IPS-NIHi11 (cell line): ENCODE measurements at regions not wholly inside any gene's neighbourhood (a gene's known extent, or its start where the extent isn't known, plus 50 kb on each side); places are given as distances from the start of the nearest gene placed in this dataset.

ENCODE experiments used
- DNase-seq: peaks from one replicate; pipeline ENCODE4 v3.0.0; 2012; ENCODE audit warnings: mixed read lengths, low spot score

DNA sequence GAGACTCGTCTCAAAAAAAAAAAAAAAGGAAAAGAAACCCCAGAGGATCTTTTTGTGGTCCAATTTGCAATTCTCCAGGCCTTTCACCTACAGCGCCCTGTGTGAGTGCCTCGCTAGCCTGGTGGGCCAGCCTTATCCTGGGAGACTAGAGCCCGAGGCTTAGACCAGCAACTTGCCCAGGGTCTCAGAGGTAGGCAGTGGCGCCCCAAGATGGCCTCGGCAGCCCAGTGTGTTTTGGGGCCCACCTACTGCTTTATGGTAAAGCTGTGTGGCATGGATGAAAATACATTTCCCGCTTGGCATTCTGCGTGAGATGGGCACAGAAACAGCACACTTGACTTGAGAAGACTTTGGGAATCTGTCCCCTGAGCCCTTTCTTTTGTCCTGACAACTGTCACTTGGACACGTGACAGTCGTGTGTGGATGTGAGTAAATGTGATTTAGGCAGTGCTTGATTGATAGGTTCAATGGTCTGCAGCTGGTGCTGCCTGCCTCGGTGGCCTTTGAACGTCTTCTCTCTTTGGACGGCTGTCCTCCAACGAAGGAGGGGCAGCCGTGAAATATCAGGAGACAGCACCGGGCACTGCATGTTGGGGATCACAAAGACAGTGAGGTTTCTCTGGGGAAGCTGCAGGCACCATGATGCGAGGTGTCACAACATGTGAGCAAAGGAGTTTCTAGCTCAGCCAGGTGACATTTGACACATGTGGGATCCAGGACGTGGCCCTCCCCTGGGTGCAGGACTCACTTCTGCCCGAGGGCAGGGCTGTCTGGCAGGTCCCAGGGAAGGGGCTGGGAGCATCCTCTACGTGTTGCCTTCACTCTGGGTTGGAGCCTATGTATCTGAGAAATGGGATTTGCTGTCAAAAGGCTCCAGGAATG, 209.5 kb upstream of the TWIST2 start:
- DNase-seq, result no peak

DNA sequence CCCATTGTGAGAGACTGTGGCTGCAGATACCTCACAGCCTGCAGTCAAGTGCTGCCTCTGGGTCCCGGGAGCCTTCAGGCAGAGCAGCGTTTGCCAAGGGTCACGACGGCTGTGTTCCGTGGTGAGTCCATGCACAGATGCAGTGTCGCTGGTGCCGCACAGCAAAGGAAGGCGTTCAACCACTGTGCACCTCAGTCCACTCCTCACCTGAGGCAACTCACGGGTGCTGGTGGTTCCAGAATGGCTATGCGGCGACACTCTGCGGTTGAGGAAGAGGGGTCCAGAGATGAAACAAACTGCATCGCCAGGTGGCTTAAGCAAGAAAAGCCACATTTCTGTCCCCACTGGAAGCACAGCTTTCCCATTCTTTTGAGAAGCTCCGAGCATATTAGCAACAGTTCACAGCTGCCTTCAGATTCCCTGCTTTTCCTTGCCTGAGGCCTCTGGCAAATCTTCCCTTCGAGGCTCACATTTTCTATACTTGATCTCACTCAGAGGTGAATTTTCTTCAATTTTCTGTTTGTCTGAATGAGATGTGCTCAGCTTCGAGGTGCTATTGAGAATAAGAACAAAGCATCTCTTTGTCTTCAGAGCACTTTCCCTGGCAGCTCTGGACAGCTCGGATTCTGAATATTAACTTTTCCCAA, 208.8 kb upstream of the TWIST2 start:
- DNase-seq, result no peak

DNA sequence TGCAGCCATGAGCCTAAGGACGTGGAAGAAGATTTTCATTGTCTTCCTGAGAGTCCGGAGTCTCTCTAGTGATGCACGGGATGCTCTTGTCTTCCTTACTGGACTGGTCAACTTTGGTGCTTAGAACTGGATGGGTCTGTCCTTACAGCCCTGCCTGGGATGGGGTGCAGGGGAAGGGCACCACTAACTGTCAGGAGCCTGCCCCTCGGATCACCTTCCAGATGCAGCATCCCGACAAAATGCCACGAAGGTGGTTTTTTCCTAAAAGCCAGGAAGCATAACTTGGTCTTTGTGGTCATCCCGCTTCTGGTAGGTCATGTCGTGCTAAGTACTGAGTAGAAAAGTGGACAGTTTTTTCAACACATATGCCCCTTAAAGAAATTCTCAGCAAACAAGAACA, 207.4 kb upstream of the TWIST2 start:
- DNase-seq, result no peak

DNA sequence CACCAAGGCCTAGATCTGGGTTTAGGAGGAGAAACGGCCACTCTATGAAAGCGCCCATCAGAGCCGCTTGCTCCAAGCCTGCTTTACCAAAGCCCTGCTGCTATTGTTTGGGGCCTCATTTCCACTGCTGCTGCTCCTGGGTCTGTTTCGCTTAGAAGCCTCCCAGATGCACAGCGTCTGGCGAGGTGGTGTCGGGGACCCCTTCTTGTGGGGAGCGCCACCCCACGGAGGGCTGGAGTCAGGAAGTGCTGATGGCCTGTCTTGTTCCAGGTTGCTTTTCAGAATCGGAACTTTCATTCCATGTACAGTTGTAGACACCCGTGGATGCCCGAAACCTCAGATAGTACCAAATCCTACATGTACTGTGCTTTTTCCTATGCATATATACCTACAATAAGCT, 204.9 kb upstream of the TWIST2 start:
- DNase-seq, result no peak

DNA sequence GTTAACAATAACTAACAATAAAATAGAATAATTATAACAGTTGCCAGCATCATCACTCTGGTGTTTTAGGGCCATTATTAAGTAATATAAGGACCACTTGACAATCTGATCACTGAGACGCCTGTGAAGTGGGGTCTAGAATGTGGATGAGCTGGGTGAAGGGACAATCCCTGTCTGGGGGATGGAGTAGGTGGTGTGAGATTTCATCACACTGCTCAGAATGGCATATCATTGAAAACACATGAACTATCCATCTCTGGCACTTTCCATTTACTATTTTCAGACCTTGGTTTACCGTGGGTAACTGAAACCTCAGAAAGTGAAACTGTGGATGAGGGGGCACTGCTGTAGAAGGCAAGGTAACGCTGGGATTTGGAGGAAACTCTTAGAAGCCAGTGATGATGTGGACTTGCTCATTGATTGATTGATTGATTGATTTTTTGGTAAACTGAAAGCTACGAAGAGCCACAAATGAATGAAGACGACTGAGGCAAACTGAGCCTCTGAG, 204.4 kb upstream of the TWIST2 start:
- DNase-seq, result no peak

DNA sequence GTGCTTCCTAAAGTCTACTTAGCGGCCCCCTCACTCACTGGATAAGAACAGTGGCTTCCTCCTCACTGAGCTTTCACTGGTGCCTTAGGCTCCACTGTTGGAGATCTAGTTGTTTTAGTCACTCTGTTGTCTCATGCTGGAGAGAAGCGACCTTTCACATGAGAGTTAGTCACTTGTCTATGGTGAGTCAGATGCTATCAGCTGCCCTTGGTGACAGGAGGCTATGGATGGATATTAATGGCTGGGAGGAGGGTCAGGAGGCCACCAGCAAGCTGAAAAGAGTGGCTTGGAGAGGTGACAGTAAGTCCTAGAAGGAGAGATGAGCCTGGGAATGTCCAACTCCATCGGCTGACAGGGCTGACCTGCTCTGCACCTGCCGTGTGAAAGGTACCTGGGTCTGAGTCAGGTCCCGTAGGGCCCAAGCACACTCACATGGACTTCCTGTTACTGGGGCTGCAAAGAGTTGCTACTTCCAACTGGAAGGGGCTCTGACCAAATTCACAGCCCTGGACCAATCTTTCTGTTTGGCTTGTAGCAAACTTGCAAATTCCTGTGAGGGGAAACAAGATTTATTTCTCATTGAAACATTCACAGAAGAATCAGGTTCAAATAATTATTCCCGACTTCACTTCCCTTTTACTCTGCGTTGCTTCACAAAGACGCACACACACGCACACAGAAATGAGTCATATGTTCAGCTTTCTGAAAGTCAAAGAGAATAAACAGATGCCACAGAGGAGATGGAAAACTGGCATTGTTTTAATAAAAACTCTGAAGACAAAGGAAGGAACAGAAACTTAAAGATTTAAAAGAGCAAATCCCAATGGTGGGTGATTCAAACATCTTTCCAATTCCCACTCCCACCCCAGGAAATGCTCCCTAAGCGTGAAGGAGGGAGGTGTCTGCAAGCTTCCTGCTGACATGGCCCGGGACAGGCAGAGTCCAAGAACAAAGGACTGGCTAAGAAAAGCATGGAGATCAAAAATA, 203.5 kb upstream of the TWIST2 start:
- DNase-seq, result no peak

DNA sequence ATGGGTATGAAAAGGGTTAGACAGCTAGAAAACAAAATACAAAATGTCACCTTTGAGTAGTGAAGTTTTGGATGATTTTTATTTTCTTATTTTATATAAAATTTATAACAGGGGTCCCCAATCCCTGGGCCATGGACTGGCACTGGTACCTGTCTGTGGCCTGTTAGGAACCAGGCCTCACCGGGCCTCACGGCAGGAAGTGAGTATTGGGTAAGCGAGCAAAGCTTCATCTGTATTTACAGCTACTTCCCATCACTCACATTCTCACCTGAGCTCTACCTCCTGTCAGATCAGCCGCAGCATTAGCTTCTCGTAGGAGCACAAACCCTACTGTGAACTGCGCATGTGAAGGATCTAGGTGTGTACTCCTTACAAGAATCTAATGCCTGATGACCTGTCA, 202.8 kb upstream of the TWIST2 start:
- no peak for DNase-seq

DNA sequence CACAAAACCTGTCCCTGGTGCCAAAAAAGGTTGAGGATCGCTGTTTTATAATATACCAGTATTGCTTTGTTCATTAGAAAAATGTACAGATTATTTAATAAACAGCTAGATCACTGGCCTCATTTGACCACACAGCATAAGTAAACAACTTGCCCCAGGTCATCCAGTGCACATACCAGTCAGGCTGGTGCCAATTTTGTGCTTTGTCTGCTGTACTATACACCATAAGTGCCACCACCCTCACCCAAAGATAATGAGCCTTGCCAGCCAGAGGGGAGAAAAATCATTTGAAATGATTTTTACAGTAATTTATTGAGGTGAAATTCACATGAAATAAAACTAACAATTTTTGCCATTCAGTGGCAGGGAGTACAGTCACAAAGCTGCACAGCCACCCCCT, 202.2 kb upstream of the TWIST2 start:
- no peak for DNase-seq

DNA sequence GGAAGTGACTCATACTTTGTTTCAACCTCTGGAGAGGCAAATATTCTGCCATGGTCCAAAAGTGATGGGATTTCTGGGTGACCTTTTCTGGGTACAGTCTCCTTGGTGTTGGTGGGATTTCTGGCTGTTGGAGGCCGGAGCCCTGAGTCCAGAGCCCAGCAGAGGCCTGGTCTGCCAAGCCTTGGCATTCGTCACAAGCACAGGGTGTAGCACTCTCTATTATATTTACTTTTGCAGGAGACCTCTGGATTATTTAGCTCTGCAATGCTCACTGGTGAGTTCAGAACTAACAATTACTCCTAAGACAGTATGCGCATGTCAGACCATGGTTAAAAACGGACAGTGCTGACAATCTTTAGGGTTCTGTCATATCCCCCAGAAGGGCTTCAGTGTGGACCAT, 201.6 kb upstream of the TWIST2 start:
- DNase-seq, result no peak

DNA sequence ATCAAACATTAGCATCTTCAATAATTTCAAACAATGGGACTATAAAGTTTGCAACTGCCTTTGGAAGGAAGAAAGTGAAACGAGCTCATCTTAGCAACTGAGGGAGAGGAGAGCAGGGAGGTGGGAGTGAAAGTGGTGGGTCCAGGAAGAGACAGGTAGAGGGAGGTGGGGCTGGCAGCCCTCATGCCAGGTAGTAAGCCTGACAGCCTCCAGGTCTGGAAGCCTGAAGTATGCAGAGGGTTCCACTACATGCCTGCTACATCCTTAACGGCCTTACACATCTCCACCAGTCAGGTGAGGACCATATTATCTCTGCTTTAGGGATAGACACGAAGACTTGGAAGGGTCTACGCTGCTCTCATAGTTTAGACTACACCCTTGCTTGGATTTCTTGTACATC, 201.1 kb upstream of the TWIST2 start:
- no peak for DNase-seq

DNA sequence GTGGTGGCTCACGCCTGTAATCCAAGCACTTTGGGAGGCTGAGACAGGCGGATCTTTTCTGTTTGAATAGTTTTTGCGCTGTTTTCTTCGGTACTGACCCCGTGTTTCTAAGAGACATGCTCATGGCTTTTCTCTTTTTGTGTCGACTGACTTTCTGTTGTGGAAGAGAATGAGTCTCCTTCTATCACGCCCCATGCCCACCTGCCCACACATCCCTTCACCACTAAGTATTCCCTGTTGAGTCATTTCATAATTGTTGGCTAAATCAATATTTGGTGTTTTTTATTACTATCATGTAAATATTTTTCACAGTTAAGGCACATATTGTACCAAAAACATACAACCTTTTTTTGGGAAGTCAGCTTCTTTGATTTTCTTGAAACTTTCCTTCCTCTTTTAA, 198.8 kb upstream of the TWIST2 start:
- DNase-seq, result no peak

DNA sequence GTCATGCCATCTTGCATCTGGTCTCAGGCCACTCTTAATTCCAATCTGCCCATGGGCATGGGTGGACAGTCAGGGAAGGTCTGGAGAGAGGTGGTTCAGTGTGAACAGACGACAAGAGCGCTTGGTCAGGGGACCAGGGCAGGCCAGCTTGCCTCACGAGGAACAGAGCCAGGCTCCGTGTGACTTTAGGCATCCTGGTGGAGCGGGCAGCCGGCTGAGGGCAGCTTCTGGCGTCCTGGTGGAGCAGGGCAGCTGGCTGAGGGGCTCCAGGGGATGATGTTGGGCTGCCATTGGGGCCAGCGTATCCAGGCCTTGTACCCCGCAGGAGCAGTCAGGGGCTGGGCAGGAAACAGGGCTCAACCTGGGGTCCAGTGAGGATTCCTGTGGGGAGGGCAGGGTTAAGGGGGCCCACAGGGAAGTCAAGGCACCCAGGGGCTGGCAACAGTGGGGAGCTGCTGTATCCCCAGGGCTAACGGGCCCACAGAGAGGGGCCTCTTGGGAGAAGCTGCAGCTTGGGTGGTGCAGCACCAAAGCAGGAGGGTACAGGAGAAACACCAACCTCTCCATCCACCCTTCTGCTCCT, 197.9 kb upstream of the TWIST2 start:
- no peak for DNase-seq

DNA sequence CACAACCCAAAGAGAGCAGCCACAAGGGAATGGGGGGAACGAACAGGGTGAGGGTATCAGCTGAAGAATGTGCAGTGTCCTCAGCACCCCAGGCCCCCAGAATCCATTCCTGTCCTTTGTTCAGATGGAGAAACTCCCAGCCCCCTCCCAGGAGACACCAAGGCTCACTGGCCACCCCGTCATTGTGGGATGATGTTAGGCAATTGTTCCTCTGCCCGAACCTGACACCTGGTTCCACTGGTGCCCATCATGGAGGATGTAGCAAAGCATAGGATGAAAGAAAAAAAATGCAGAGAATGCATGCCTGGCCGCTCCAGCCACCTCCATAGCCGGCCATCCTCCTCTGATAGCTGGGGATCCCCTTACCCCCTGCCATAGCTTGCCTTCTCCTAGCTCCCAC, 197.3 kb upstream of the TWIST2 start:
- DNase-seq, result no peak

DNA sequence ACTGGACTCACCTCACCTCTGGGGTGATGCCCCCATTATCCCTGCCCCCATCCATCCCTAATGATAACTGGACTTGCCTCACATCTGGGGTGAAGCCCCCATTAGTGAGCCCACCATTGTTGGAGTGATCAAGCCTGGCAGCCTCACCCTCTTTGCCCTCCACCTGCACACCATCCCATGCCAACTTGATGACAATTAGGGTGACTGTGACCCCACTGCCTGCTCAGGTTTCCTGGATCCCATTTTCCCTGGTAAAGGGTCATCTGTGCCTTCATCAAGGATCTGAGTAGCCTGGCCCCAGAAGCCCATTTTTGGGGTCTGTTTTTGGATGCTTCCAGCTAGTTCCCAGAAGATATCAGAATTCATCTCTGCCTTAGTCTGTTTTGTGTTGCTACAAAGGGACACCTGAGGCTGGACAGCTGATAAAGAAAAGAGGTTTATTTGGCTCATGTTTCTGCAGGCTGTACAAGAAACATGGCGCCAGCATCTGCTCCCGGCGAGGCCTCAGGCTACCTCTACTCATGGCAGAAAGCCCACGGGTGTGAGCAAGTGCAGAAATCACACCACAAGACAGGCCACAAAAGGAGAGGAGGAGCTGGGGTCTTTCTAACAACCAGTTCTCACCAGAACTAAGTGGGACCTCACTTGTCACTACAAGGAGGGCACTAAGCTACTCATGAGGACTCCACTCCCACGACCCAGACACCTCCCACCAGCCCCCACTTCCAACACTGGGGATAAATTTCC, 196.4 kb upstream of the TWIST2 start:
- DNase-seq, result no peak

DNA sequence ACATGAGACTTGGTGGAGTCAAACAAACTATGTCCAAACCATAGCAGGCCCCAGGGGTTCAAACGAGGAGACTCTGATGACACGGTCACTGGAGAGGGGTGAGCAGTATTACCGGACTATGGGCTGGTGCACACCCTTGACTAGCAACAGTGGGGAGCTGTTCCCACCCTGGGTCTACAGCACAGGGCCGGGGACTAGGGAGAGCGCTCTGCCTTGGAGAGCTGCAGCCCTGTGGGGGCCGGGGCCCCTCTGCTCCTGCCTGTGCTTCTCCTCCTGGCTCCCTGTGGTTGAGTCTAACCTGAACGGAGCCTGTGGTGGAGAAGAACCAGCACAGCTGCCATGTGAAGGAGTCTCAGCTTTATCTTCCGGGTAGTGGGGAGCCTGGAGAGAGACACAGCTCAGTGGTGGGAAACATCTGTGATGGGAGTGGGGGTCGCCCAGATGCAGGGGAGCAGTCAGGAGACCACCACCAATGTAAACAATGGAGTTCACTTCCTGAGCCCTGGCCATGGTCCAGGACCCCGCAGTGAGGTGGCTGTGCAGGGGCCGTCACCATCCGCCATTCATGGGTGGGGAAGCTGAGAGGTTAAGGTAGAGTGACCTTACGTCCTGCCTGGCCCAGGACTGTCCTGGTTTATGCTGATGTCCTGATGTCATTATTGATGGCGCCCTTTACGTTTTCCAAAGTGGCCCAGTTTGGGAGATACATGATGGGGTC, 195.7 kb upstream of the TWIST2 start:
- no peak for DNase-seq

DNA sequence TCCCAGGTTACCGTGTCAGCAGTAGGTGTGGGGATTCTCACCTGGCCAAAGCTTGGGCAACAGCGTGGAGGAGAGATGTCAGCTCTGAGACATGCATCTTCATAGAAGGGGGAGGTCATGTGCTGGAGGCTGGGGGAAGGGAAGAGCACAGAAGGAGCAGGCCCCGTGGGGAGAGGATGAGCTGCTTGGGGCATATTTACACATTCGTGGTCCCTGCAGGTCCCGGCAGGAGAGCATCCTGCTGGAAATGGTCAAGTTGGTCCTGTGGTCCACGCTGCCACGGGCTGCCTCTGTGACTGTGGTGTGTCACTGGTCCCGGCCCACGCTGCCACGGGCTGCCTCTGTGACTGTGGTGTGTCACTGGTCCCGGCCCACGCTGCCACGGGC, 195.1 kb upstream of the TWIST2 start:
- no peak for DNase-seq

DNA sequence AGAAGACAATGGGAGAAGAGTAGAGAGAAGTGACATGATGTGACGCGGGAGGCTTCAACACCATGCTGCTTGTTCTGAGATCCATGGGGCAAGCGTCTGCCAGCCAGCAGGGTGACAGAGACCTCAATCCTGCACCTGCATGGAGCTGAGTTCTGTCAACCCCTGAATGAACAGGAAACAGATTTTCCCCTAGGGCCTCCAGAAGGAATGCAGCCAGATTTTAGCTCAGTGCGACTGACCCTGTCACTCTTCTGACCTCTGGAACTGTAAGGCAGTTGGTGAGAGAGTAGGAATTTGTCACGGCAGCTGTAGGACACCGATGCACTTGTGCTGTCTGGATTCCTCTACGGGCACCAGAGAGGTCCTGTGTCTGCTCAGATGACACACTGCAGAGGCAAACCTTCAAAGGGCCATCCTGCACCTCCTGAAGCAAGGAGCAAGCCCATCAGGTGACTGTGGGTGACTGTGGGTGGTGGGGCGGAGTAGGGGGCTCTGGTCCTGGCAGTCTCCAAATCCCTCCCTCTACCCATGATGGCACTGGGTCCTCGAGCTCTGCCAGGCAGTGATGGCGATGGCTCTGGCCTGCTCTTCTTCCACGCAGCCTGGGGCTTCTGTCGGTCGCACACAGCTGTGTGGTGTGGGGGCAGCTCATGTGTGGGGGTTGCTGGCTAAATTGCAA, 194.3 kb upstream of the TWIST2 start:
- no peak for DNase-seq

DNA sequence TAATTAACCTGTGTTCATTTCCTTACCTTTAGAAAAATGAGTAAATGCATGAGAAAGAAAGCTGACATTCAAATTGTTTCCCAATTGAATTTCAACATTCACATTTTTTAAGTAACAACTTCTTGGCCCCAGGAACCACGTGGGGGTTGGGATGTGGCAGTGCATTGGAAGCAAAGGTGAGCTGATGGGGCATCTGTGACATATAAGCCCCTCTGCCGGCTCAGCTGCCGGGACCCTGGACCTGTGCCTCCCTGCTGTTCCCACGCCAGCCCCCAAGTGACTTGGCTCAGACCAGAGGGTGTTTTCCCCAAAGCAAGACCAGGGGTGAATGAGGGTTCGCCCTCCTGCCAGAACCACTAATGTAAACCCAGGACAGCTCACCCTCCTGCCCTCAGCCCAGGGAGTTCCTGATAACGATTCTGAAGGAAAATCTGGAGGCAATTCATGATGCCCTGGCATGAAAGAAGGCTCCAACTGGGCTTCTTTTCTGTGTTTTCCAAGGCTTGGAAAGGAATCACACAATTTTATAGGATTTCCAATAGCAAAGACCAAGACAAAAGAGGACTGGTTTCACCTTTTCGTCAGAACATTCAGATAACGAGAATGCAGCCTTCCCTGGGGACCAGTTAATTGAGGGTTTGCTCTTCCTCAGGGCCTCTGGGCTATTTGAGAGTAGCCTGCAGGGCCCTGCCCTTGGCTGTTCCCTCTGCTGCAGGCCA, 193.2 kb upstream of the TWIST2 start:
- DNase-seq, result no peak

DNA sequence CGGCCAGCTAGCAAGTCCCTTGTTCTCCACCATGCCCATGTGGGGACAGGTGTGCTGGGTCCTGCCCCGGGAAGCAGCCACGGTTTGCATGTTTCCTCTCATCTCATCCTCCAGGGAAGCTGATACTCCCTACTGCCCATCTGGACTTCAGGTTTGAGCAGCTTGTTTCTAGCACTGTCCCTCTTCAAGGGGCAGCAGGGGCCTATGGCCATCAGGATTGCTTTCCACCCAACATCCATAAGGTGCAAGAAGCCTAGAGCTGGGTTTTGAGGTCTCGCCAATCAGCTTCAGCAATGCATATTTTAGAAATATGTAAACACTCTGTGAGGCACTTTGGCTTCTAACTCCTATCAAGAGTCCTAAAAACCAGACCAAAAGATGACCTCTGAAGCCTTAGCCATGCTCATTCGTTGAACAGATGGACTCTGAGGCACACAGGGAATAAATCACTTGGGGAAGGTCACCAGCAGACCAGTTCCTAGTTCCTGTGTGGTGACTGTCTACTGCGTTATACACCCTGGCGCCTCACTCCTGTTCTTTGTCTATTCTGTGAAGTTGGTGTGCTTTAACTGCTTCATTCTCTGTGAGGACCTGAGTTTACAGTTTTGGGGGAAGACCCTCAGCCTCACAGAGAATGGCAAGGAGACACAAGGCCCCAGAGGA, 192.6 kb upstream of the TWIST2 start:
- no peak for DNase-seq
